Chondrocyte (in vitro differentiated cells): ENCODE measurements at regions not wholly inside any gene's neighbourhood (a gene's known extent, or its start where the extent isn't known, plus 50 kb on each side); places are given as distances from the start of the nearest gene placed in this dataset.
A peak's percentile ranks its signal among the peaks of the same experiment; 100 is the strongest.

ENCODE experiments used
- DNase-seq: peaks from one replicate; pipeline ENCODE4 v3.0.0; 2021; ENCODE audit warnings: mixed read lengths, low spot score
- H3K27ac Mint-ChIP-seq: one replicate; pipeline ENCODE4 v1.8.0; 2021; ENCODE audit warnings: mild to moderate bottlenecking, moderate library complexity, mixed read lengths; ENCODE audit not compliant: unreplicated experiment
- H3K27me3 Mint-ChIP-seq: 2 replicates; pipeline ENCODE4 v1.8.0; 2021; ENCODE audit warnings: low read depth, mixed read lengths
- H3K36me3 Mint-ChIP-seq: 2 replicates; pipeline ENCODE4 v1.8.0; 2021; ENCODE audit warnings: low read depth, mixed read lengths
- H3K4me1 Mint-ChIP-seq: 2 replicates; pipeline ENCODE4 v1.8.0; 2021; ENCODE audit warnings: low read depth, mild to moderate bottlenecking, mixed read lengths
- H3K4me3 Mint-ChIP-seq: one replicate; pipeline ENCODE4 v1.8.0; 2021; ENCODE audit warnings: mild to moderate bottlenecking, moderate library complexity, mixed read lengths; ENCODE audit not compliant: unreplicated experiment
- H3K9me3 Mint-ChIP-seq: 2 replicates; pipeline ENCODE4 v1.8.0; 2021; ENCODE audit warnings: low read depth, mixed read lengths
- TF ChIP-seq, protein P1 (sequence below): fragments of 200-600 bp; sonication (generic); IDR thresholded peaks from 2 replicates; pipeline ENCODE4 v1.5.0; 2021; ENCODE audit warnings: antibody characterized with exemption, mild to moderate bottlenecking, moderate library complexity

DNA sequence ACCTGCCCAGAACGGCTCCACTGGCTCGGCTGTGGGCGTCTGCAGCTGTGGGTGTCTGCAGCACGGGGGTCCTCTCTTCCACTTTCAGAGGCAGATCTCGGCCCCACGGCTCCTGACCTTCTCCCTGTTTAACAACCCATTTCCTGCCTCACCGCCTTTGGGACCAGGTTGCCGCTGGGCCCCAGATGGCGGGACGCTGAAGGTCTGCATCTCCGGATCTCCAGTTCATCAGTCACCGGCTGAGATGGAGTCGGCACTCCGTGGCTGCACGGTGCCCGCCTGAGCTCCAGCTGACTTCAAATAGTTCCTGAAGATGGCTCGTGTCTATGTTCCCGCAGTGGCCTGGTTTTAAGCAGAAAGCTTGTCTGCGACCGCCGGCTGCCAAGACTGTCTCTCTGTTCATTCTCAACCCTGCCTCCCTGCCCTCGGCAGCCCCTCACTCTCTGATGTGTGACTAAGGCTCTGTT is 475.9 kb downstream of the BRD1 start:
- DNase-seq, result peak; percentile 86
- Mint-ChIP-seq H3K4me3 (no peak overlapping the region), H3K36me3 (no peaks in the 10 kb centered on the region), H3K27ac (no peak overlapping the region), H3K9me3 (no peaks in the 10 kb centered on the region), H3K4me1 (peaks cover 10% of the 10 kb centered on the region), H3K27me3 (peaks cover 1% of the 10 kb centered on the region)
- TF ChIP-seq, protein P1, sequence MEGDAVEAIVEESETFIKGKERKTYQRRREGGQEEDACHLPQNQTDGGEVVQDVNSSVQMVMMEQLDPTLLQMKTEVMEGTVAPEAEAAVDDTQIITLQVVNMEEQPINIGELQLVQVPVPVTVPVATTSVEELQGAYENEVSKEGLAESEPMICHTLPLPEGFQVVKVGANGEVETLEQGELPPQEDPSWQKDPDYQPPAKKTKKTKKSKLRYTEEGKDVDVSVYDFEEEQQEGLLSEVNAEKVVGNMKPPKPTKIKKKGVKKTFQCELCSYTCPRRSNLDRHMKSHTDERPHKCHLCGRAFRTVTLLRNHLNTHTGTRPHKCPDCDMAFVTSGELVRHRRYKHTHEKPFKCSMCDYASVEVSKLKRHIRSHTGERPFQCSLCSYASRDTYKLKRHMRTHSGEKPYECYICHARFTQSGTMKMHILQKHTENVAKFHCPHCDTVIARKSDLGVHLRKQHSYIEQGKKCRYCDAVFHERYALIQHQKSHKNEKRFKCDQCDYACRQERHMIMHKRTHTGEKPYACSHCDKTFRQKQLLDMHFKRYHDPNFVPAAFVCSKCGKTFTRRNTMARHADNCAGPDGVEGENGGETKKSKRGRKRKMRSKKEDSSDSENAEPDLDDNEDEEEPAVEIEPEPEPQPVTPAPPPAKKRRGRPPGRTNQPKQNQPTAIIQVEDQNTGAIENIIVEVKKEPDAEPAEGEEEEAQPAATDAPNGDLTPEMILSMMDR, result no peak

- TF ChIP-seq, protein P1, result peak; percentile 35
- no peaks in the 10 kb centered on the region for H3K9me3 Mint-ChIP-seq
- peaks cover 10% of the 10 kb centered on the region for H3K4me1 Mint-ChIP-seq
- no peak overlapping the region for H3K4me3 Mint-ChIP-seq
- H3K36me3 Mint-ChIP-seq, result no peaks in the 10 kb centered on the region
- DNase-seq, result peak; percentile 63
- peaks cover 6% of the 10 kb centered on the region for H3K27me3 Mint-ChIP-seq
- no peak overlapping the region for H3K27ac Mint-ChIP-seq
These were observed 477.1 kb downstream of the BRD1 start for GRCh38 chr22:49350441-49351121.

- peak; percentile 83 for DNase-seq
- no peaks in the 10 kb centered on the region for H3K9me3 Mint-ChIP-seq
- H3K4me1 Mint-ChIP-seq, result peaks cover 6% of the 10 kb centered on the region
- H3K4me3 Mint-ChIP-seq, result no peak overlapping the region
- no peaks in the 10 kb centered on the region for H3K36me3 Mint-ChIP-seq
- TF ChIP-seq, protein P1, result no peak
- H3K27ac Mint-ChIP-seq, result no peak overlapping the region
- H3K27me3 Mint-ChIP-seq, result peaks cover 6% of the 10 kb centered on the region
These were observed 477.8 kb downstream of the BRD1 start for GRCh38 chr22:49349841-49350381.

GRCh38 chr22:49349181-49349835 is 478.4 kb downstream of the BRD1 start:
- Mint-ChIP-seq H3K27ac (no peak overlapping the region), H3K9me3 (no peaks in the 10 kb centered on the region)
- DNase-seq, result peak; percentile 49

DNA sequence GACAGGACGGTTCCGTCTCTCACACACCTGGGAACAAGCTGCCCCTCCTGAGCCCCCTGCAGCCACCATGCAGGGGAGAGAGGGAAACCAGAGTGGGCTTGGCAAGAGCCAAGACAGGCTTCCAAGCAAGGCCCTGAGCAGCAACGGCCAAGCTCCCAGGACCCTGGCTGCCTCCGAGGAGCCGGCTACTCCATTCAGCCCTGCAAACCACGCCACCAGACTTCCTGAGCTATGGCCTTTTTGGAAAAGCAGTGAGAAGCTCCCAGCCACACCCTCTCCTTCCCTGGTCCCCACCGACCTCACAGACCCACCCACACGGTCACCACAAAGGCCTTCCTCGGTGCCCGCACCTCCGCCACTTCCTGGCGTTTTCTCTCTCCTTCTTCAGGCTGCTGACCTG is 479.0 kb downstream of the BRD1 start:
- TF ChIP-seq, protein P1, result no peak
- Mint-ChIP-seq H3K4me3 (no peak overlapping the region), H3K36me3 (no peaks in the 10 kb centered on the region), H3K4me1 (peaks cover 3% of the 10 kb centered on the region), H3K27ac (no peak overlapping the region), H3K9me3 (no peaks in the 10 kb centered on the region), H3K27me3 (peaks cover 9% of the 10 kb centered on the region)
- peak; percentile 68 for DNase-seq

More at GRCh38 chr22:49349181-49349835, 478.4 kb downstream of the BRD1 start:
- Mint-ChIP-seq H3K36me3 (no peaks in the 10 kb centered on the region), H3K4me3 (no peak overlapping the region), H3K27me3 (peaks cover 9% of the 10 kb centered on the region), H3K4me1 (peaks cover 3% of the 10 kb centered on the region)
- TF ChIP-seq, protein P1, result no peak
